HG02642 (cell line): ENCODE measurements at regions not wholly inside any gene's neighbourhood (a gene's known extent, or its start where the extent isn't known, plus 50 kb on each side); places are given as distances from the start of the nearest gene placed in this dataset.

Source experiments
- ATAC-seq: cut with Tn5 transposase; IDR thresholded peaks from one replicate; pipeline ENCODE4 v1.9.1; 2021; ENCODE audit warnings: mild to moderate bottlenecking; ENCODE audit not compliant: unreplicated experiment, poor library complexity

GRCh38 chr2:12217175-12217574, 470.7 kb downstream of the LPIN1 start:
- ATAC-seq: no peak

GRCh38 chr2:12219761-12220160, 473.3 kb downstream of the LPIN1 start:
- ATAC-seq: no peak

- ATAC-seq: no peak
These were observed 475.2 kb downstream of the LPIN1 start for GRCh38 chr2:12221584-12221983.

- ATAC-seq: no peak
These were observed 476.1 kb downstream of the LPIN1 start for GRCh38 chr2:12222554-12222953.

- ATAC-seq: no peak
These were observed 477.3 kb downstream of the LPIN1 start for GRCh38 chr2:12223732-12224131.

- no peak for ATAC-seq
These were observed 480.2 kb downstream of the LPIN1 start for GRCh38 chr2:12226653-12227052.

GRCh38 chr2:12227941-12228608, 481.6 kb downstream of the LPIN1 start:
- no peak for ATAC-seq

- no peak for ATAC-seq
These were observed 484.9 kb downstream of the LPIN1 start for GRCh38 chr2:12231288-12231687.

GRCh38 chr2:12232876-12233275, 483.9 kb upstream of the TRIB2 start:
- ATAC-seq: no peak

GRCh38 chr2:12236136-12236844, 480.4 kb upstream of the TRIB2 start:
- no peak for ATAC-seq

GRCh38 chr2:12240206-12240605, 476.5 kb upstream of the TRIB2 start:
- ATAC-seq: no peak

- no peak for ATAC-seq
These were observed 473.4 kb upstream of the TRIB2 start for GRCh38 chr2:12243381-12243780.

- ATAC-seq: no peak
These were observed 472.7 kb upstream of the TRIB2 start for GRCh38 chr2:12244070-12244469.

GRCh38 chr2:12251121-12251520, 465.6 kb upstream of the TRIB2 start:
- ATAC-seq: no peak

GRCh38 chr2:12251749-12252148, 465.0 kb upstream of the TRIB2 start:
- ATAC-seq: no peak

- no peak for ATAC-seq
These were observed 463.5 kb upstream of the TRIB2 start for GRCh38 chr2:12253167-12253778.

GRCh38 chr2:12254280-12254860, 462.4 kb upstream of the TRIB2 start:
- no peak for ATAC-seq

GRCh38 chr2:12256206-12256605, 460.5 kb upstream of the TRIB2 start:
- no peak for ATAC-seq

GRCh38 chr2:12257476-12257875, 459.3 kb upstream of the TRIB2 start:
- ATAC-seq: no peak

GRCh38 chr2:12259493-12259892, 457.2 kb upstream of the TRIB2 start:
- no peak for ATAC-seq

- no peak for ATAC-seq
These were observed 454.6 kb upstream of the TRIB2 start for GRCh38 chr2:12261986-12262680.
